ENCODE measurements at regions not wholly inside any gene's neighbourhood (a gene's known extent, or its start where the extent isn't known, plus 50 kb on each side); places are given as distances from the start of the nearest gene placed in this dataset.

- no peak overlapping the region for H3K9ac ChIP-seq (ENCODE audit: low read length)
- no peaks in the 10 kb centered on the region for H3K9me2 ChIP-seq (ENCODE audit: insufficient read depth)
- H4K20me1 ChIP-seq (ENCODE audit: insufficient read depth): no peaks in the 10 kb centered on the region
- H3K27ac ChIP-seq (ENCODE audit: low read depth, low read length): no peak overlapping the region
- CTCF ChIA-PET: no interaction called here
- no peaks in the 10 kb centered on the region for H3K36me3 ChIP-seq (ENCODE audit: control insufficient read depth in 1 of 2, insufficient read depth in 2 of 2, low read length in 2 of 2)
- H3K4me1 ChIP-seq (ENCODE audit: control insufficient read depth in 1 of 2, insufficient read depth in 2 of 2, low read length in 2 of 2): no peaks in the 10 kb centered on the region
- no peaks in the 10 kb centered on the region for H3K9me3 ChIP-seq (ENCODE audit: control insufficient read depth in 1 of 2, insufficient read depth in 1 of 2, low read depth in 1 of 2, low read length in 2 of 2)
- no TSS peak for BruUV-seq (replicated peaks)
- H3K4me2 ChIP-seq (ENCODE audit: low read length): no peak overlapping the region
- peaks cover 6% of the 10 kb centered on the region; the same call in 1 of the 2 replicates for H3K27me3 ChIP-seq (ENCODE audit: insufficient read depth, low read length)
- POLR2A ChIA-PET: no interaction called here
- intact Hi-C loops (cut with micrococcal nuclease): no loop called here
- H2AFZ ChIP-seq (ENCODE audit: low read depth, low read length, poor library complexity, severe bottlenecking): no peak overlapping the region
- RAD21 ChIA-PET (ENCODE audit: low non-redundant PET in 1 of 2, low total read pairs in 2 of 2, uncharacterized antibody in 2 of 2, unreplicated experiment in 2 of 2): no interaction called here
- no peak overlapping the region for H3K4me3 ChIP-seq (replicated peaks in 1 of 2; ENCODE audit: low read depth in 1 of 2, low read length in 2 of 2)
- no peak for TF ChIP-seq RAD21 (IDR thresholded peaks at IDR 0.05; ENCODE audit: low read depth)
- no peaks in the 10 kb centered on the region for H3K79me2 ChIP-seq (ENCODE audit: insufficient read depth, low read length)
- no peak for DNase-seq (ENCODE audit: low read depth, low spot score)
- ATAC-seq: no peak
These were observed 660.4 kb upstream of the SLC35B3 start for GRCh38 chr6:9095729-9096128.

GRCh38 chr6:9095137-9095536 is 659.8 kb upstream of the SLC35B3 start:
- H3K9ac ChIP-seq (ENCODE audit: low read length): no peak overlapping the region
- DNase-seq (ENCODE audit: low read depth, low spot score) (no peak), ATAC-seq (no peak)
- H3K36me3 ChIP-seq (ENCODE audit: control insufficient read depth in 1 of 2, insufficient read depth in 2 of 2, low read length in 2 of 2): no peaks in the 10 kb centered on the region
- H3K4me3 ChIP-seq (replicated peaks in 1 of 2; ENCODE audit: low read depth in 1 of 2, low read length in 2 of 2): no peak overlapping the region
- no peaks in the 10 kb centered on the region for H3K9me2 ChIP-seq (ENCODE audit: insufficient read depth)
- H4K20me1 ChIP-seq (ENCODE audit: insufficient read depth): no peaks in the 10 kb centered on the region
- no peaks in the 10 kb centered on the region for H3K79me2 ChIP-seq (ENCODE audit: insufficient read depth, low read length)
- H3K9me3 ChIP-seq (ENCODE audit: control insufficient read depth in 1 of 2, insufficient read depth in 1 of 2, low read depth in 1 of 2, low read length in 2 of 2): no peaks in the 10 kb centered on the region
- intact Hi-C loops (cut with micrococcal nuclease): no loop called here
- no peak overlapping the region for H2AFZ ChIP-seq (ENCODE audit: low read depth, low read length, poor library complexity, severe bottlenecking)
- H3K27me3 ChIP-seq (ENCODE audit: insufficient read depth, low read length): peaks cover 6% of the 10 kb centered on the region; the same call in 1 of the 2 replicates
- ChIA-PET CTCF (no interaction called here), POLR2A (no interaction called here), RAD21 (ENCODE audit: low non-redundant PET in 1 of 2, low total read pairs in 2 of 2, uncharacterized antibody in 2 of 2, unreplicated experiment in 2 of 2) (no interaction called here)
- H3K4me2 ChIP-seq (ENCODE audit: low read length): no peak overlapping the region
- TF ChIP-seq REST (IDR thresholded peaks at IDR 0.05; ENCODE audit: low read depth): no peak
- no peak for TF ChIP-seq POLR2A (IDR thresholded peaks at IDR 0.05; ENCODE audit: borderline replicate concordance, extremely low read depth, insufficient read depth, insufficient read length)
- no peak for TF ChIP-seq YY1 (IDR thresholded peaks at IDR 0.05; ENCODE audit: extremely low read depth, insufficient replicate concordance, low read depth, low read length)
- no peak for TF ChIP-seq ELF1 (IDR thresholded peaks at IDR 0.05; ENCODE audit: borderline replicate concordance, low read depth)
- TF ChIP-seq EZH2 (IDR thresholded peaks at IDR 0.05): no peak
- TF ChIP-seq CEBPB (IDR thresholded peaks at IDR 0.05; ENCODE audit: low read depth): no peak
- TF ChIP-seq TCF7L2 (IDR thresholded peaks at IDR 0.05; ENCODE audit: borderline replicate concordance, extremely low read depth, insufficient read depth, insufficient read length): no peak
- no peak for TF ChIP-seq JUND (IDR thresholded peaks at IDR 0.05)
- no peak for TF ChIP-seq EGR1 (IDR thresholded peaks at IDR 0.05; ENCODE audit: low read depth)
- no peak overlapping the region for H3K27ac ChIP-seq (ENCODE audit: low read depth, low read length)
- no peaks in the 10 kb centered on the region for H3K4me1 ChIP-seq (ENCODE audit: control insufficient read depth in 1 of 2, insufficient read depth in 2 of 2, low read length in 2 of 2)
- no TSS peak for BruUV-seq (replicated peaks)
